NCI-H446 (cell line): ENCODE measurements at regions not wholly inside any gene's neighbourhood (a gene's known extent, or its start where the extent isn't known, plus 50 kb on each side); places are given as distances from the start of the nearest gene placed in this dataset.
"Not testable (repeated sequence)": the region's sequence is repeated elsewhere in the genome, so short reads cannot be mapped to it uniquely, and the experiment has no call there.

Experiments used
- DNase-seq, 2 experiments: peaks; one replicate each; lab custom pipeline; 2025; lab: John Stamatoyannopoulos, UW

DNA sequence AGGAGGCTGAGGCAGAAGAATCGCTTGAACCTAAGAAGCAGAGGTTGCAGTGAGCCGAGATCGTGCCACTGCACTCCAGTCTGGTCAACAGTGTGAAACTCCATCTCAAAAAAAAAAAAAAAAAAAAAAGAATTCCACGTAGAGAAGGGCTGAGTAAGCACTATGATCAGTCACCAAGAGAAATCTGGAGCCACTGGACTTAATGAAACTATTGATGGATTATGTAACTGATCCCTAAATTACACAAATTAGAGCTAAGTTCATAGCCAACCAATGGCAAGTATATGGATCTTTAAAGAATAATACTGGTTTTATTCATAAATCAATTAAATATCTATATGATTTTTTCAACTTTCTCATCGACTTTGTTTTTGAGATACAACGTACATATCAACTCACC, 72.2 kb upstream of the ABLIM1 start:
- DNase-seq = no peak

- DNase-seq = no peak
Measured at GRCh38 chr10:114732931-114733330, 74.9 kb upstream of the ABLIM1 start.

DNA sequence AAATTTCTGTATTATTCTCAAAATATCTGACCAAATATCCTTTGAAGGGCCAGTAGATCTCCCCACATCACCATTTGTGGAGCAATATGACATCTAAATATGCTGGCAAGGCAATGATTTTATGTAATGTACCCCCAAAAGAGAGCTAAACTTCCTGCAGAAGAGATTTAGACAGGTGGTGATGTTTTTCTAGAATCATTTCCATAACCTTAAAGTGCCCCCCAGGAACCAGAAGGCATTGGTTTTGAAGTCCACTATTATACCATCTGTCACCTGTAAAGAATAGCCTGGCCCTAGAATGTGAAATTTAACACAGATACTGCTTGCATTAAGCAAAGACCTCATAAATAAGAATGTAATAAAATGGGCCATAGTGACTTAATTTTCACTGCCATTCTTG, 77.9 kb upstream of the ABLIM1 start:
- DNase-seq = no peak

GRCh38 chr10:114743521-114744231, 77.9 kb upstream of the FHIP2A start:
- DNase-seq = no peak

DNA sequence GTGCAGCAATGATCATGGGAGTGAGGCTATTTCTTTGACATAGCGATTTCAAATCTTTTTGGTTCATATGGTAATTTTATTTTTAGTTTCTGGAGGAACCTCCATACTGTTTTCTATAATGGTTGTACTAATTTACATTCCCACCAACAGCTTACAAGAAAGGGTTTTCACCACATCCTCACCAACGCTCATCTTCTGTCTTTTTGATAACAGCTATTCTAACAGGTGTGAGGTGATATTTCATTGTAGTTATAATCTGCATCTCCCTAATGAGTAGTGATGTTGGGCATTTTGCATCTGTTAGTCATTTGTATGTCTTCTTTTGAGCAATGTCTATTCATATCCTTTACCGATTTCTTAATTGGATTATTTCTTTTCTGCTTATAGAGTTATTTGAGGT, 75.0 kb upstream of the FHIP2A start:
- DNase-seq = no peak

DNA sequence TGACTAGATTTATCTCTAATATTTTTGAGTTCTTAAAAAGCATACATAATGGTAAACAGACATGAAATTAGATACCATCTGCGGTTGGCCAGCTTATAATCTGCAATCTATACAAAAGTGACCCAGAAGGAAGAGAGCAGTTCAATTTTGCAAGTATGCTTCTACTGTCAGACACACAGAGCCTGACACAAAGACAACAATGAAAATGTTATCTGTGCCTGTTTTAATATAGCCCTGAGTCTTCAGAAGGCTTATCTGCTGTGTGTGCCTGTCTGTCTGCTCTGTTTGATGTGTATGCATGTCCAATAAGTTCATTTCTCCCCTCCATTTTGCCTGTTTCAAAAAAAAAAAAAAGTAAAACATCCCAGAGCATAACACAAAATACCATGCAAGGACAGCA, 73.3 kb upstream of the FHIP2A start:
- DNase-seq = no peak

GRCh38 chr10:114749014-114749413, 72.6 kb upstream of the FHIP2A start:
- DNase-seq = no peak

DNA sequence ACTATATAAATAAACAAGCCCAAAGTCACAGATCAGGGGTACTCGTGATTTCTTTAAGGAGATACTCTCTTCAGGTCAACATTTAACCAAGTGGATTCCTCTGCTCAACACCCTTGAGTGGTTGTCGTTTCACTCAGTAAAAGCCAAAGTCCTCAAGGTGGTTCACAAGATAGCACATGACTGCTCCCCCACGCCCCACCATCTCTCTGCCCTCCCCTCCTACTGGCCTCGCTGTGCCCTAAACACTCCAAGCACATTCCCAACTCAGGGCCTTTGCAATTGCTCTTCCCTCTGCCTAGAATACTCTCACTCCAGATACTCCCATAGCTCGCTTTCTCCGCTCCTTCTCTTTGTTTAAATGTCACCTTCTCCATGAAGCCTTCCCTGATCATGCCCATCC, 72.1 kb upstream of the FHIP2A start:
- no peak for DNase-seq

DNA sequence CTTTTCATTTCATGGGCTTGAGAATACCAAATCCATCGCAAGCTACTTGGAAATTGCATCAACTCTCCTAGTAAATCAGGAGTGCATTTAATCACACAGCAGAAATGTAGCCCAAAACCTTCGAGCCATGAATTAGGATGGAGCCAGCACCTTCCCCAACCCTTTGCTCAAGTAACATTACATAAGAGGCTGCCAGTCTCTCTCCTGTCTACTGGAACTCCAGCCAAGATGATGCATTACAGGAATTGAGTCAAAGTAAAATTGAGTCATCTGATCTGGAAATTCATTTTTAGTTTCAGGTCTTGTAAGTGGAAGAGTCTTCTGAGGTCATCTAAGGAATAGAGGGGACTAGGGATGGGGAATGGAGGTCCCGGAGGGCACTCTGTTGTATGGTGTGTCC, 69.7 kb upstream of the FHIP2A start:
- DNase-seq = no peak

GRCh38 chr10:114752570-114752969, 69.0 kb upstream of the FHIP2A start:
- not testable (repeated sequence) for DNase-seq

DNA sequence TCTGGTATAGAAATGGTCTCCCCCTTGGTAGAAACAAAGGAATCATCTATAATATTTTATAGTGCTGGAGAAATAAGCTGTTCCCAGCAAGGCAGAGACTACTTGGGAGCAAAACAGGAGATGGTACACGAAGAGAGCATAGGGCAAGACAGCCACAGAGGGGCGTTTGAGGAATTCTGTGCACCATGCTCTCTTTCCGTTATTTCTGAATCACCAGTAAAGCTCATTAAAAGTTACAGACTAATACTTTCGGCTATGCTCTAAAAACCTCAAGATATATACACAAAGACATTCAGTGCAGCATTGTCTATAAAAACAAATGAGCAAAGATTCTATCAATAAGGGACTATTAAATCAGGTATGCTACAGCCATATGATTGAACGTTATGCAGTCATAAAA, 68.5 kb upstream of the FHIP2A start:
- no peak for DNase-seq

DNA sequence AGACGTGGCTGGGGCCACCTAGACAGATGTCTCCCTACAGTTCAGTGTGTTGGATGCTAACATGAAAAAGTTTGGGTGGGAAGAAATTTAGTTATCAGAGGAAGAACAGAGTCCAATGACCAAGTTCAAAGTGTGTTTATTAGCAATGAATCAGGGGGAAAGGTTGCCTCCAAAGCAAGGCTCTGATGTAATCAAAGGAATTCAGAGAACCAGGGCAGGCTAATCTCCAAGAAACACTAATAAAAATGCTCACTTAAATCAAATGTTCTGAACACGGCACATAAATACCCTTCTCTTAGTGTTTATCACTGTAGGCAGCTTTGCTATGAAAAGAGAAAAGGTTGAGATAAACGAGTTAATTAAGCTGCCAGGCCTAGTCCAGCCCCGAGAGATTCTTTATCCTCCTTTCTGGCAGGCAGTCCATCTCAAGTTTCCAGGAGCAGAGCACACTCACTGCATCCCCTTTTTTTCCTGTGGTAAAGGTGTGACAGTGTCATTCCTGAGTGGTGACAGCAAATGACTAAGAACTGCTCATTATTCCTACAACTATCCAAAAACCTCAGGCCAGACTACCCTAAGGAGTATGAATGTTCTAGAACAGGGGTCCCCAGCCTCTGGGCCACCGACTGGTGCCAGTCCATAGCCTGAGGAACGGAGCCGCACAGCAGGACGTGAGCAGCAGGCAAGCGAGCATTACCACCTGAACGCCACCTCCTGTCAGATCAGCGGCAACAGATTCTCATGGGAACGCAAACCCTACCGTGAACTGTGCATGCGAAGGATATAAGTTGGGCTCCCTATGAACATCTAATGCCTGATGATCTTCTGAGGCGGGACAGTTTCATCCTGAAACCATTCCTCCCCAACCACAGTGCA, 66.9 kb upstream of the FHIP2A start:
- DNase-seq = no peak

DNA sequence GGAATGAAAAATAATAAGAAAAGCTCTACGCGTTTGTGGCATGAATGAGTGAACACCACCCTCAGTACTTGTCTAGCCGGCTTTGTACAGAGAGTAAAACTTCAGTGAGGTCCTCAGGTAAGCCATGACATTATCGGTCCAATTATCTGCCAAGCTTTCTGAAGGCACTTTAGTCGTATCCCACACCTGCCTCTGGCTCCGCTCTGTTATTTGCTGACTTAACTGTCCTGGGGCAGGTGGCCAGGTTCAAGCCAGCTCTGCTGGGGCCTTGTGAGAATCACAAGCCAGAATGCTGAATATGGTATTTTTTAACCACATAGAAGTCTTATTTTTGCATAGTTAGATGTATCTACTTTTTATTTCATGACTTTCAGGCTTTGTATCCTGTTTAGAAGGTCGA, 66.0 kb upstream of the FHIP2A start:
- DNase-seq = no peak

DNA sequence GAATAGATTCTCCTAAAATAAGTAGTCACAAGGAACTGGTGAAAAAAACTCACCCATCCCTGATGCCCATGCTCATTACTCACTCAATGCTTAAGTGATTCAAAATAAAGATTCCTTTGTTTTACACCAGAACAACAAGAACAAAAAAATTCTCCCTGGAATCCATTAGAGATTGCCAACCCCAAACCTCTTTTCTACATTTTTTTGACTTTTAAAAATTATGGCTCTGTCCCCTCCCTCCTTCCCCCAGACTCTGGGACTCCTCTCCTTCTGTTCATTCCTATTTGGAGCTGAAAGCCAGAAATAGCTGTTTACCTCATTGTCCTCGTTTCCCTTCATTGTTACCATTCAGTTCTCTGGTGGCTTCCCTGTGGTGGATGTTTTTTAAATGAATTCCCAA, 63.2 kb upstream of the FHIP2A start:
- DNase-seq = peak; percentile 16 to 19

DNA sequence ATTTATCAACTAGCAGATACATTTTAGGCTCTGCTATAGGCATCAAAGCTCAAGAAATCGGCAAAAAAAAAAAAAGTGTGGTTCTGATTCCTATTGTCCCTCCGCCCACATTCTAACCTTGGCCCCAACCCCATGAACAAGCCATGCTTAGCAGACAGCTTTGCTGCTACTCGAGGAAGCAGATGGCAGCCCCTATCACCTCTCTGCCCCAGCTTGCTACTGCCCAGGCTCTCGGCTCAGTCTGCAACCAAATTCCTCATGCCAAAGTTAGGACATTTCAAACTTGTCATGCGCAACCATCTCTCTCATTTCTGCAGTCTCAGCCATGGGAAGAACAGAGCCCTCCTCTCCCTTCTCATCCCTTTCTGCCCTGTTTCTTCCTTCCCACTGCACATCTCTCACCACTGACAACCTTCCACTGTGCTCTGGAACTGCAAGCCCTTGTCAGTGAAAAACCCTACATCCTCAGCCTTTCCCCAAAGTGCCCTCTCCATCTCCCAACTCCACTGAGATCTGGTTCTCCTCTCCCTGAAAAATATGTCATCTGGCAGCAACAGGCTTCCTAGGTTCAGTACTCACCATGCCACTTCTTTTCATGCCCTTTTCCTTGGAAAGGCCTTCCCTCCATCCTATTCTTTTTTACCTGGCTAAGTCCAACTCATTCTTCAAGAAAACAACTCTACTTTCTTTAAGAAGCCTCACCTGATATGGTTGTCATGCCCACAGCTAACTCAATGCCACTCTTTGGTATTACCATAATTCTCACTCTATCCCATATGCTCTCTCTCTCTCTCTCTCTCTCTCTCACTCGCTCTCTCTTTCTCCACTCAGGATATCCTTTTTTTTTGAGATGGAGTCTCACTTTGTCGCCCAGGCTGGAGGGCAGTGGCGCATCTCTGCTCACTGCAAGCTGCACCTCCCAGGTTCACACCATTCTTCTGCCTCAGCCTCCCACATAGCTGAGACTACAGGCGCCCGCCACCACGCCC, 60.1 kb upstream of the FHIP2A start:
- DNase-seq = peak in 1 of 2 experiments; percentile 28

- DNase-seq = no peak
Measured at GRCh38 chr10:114762811-114763210, 58.8 kb upstream of the FHIP2A start.

- no peak for DNase-seq
Measured at GRCh38 chr10:114764656-114765055, 56.9 kb upstream of the FHIP2A start.

DNA sequence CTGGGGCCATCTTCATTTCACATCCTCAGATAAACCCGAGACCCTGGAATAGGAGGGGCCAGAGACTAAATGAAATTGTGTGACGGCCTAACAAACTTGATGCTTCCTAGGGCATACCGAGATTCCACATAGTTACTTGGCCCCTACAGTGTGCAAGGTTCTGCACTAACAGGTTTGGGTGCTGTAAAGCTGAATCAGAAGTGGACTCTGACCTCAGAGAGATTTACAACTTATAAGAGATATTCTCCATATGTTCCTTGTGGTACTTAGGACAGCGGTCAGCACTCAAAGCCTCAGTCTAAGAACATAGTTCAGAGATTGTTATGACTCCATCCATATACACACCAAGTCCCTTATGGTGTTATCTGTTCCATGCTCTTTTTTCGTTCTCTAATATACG, 55.1 kb upstream of the FHIP2A start:
- no peak for DNase-seq

GRCh38 chr10:114767101-114767985, 54.2 kb upstream of the FHIP2A start:
- DNase-seq = peak in 1 of 2 experiments; percentile 33

DNA sequence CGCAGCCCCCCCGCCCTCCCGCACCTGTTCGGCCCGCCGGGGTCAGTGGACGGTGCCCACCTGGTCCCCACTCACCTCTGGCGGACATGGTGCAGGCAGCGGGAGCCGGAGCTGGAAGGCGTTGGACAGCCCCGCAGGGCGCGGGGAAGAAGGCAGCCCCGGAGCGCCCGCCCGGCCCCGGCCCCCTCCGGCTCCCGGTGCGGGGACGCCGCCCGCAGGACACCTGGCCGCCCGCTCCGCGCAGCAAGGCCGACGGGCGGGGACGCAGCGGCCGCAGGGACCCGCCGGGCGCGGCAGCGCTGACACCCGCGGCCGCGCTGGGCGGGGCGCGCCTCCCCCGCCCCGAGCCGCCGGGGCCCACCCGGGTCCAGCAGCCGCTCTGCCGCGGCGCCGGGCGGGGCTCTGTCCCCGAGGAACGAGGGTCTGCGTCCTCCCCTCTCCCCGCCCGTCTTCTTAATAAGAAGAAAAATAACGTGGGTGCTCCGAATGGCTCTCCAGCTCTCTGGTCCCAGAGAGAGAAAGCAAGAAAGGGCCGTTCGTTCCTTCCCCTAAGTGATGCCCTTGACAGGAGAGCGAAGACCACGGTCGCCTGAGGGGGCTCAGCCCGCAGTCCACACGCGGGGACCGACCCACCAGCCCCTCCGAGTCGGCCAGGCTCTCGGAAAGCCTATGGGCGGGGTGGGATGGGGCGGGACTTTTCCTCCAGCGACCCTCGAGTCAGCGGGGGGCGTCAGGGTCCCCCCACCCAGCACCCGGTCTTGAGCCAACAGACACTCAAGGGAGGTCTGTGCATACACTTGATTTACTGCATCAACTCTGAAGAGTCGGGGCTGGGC, 53.4 kb upstream of the FHIP2A start:
- DNase-seq = no peak
